ENCODE measurements at regions not wholly inside any gene's neighbourhood (a gene's known extent, or its start where the extent isn't known, plus 50 kb on each side); places are given as distances from the start of the nearest gene placed in this dataset.
"Not testable (repeated sequence)": the region's sequence is repeated elsewhere in the genome, so short reads cannot be mapped to it uniquely, and the experiment has no call there.

GRCh38 chr1:118473825-118474224 is 288.8 kb upstream of the SPAG17 start:
- no peaks in the 10 kb centered on the region for H3K27me3 Mint-ChIP-seq

DNA sequence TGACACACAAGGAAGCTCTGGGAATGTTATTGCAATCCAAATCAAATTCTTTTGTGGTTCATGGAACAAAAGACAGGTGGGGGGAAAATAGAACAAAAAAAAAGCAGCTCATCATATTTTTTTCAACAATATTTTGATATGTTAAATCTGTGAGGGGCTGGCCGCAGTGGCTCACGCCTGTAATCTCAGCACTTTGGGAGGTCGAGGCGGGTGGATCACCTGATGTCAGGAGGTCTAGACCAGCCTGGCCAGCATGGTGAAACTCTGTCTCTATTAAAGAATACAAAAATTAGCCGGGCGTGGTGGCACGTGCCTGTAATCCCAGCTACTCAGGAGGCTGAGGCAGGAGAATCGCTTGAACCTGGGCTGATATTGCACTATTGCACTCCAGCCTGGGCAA is 279.4 kb upstream of the SPAG17 start:
- H3K36me3 ChIP-seq (ENCODE audit: control insufficient read depth in 2 of 2, extremely low read depth in 1 of 2, insufficient read depth in 1 of 2, low read length in 1 of 2); H3K9me3 ChIP-seq; H3K27ac Mint-ChIP-seq; DNase-seq; H3K4me3 Mint-ChIP-seq; H3K4me1 ChIP-seq (ENCODE audit: control insufficient read depth in 1 of 2, extremely low read depth in 1 of 2, insufficient read depth in 2 of 2, low read length in 2 of 2); H3K4me1 Mint-ChIP-seq; H3K4me3 ChIP-seq (ENCODE audit: control insufficient read depth in 1 of 2, extremely low read depth in 1 of 2, low read length in 1 of 2); H3K36me3 Mint-ChIP-seq; H3K27me3 Mint-ChIP-seq; ATAC-seq (replicated peaks in 1 of 4); H3K27ac ChIP-seq (ENCODE audit: low read length); POLR2A ChIA-PET; H3K27me3 ChIP-seq (replicated peaks in 1 of 2; ENCODE audit: control insufficient read depth in 2 of 2, extremely low read depth in 1 of 2, insufficient read depth in 2 of 2, low read length in 1 of 2): not testable (repeated sequence)
- peaks cover 7 to 37% (median 36%) of the 10 kb centered on the region in 3 donors for H3K9me3 Mint-ChIP-seq
- WGBS (ENCODE audit: insufficient coverage) = 92% methylated on average over 7 of the region's 8 CpGs
- CTCF ChIA-PET = interaction anchor here in 1 of 2 donors (0.6 kb wide), 1 partner anchor 43 kb away, joined by 3 read pairs; no protein-coding TSS in a partner anchor

More at GRCh38 chr1:118473825-118474224, 288.8 kb upstream of the SPAG17 start:
- Mint-ChIP-seq H3K4me1 (no peaks in the 10 kb centered on the region), H3K4me3 (no peak overlapping the region), H3K27ac (no peak overlapping the region), H3K9me3 (peaks cover 8 to 23% (median 20%) of the 10 kb centered on the region in 3 donors), H3K36me3 (no peaks in the 10 kb centered on the region)
- ChIA-PET POLR2A (no interaction called here), CTCF (no interaction called here)
- no peaks in the 10 kb centered on the region for H3K27me3 ChIP-seq (replicated peaks in 1 of 2; ENCODE audit: control insufficient read depth in 2 of 2, extremely low read depth in 1 of 2, insufficient read depth in 2 of 2, low read length in 1 of 2)
- no peak for DNase-seq
- no peak for ATAC-seq (replicated peaks in 1 of 4)
- H3K9me3 ChIP-seq = peaks cover 4% of the 10 kb centered on the region
- H3K27ac ChIP-seq (ENCODE audit: low read length) = no peak overlapping the region
- H3K4me1 ChIP-seq (ENCODE audit: control insufficient read depth in 1 of 2, extremely low read depth in 1 of 2, insufficient read depth in 2 of 2, low read length in 2 of 2) = no peaks in the 10 kb centered on the region
- no peak overlapping the region for H3K4me3 ChIP-seq (ENCODE audit: control insufficient read depth in 1 of 2, extremely low read depth in 1 of 2, low read length in 1 of 2)
- 20% methylated on average over 1 of the region's 4 CpGs for WGBS (ENCODE audit: insufficient coverage)
- H3K36me3 ChIP-seq (ENCODE audit: control insufficient read depth in 2 of 2, extremely low read depth in 1 of 2, insufficient read depth in 1 of 2, low read length in 1 of 2) = no peaks in the 10 kb centered on the region

- no peak for ATAC-seq (replicated peaks in 1 of 4)
- H3K36me3 Mint-ChIP-seq = no peaks in the 10 kb centered on the region
- POLR2A ChIA-PET = no interaction called here
Measured at GRCh38 chr1:118461154-118461553, 276.1 kb upstream of the SPAG17 start.

DNA sequence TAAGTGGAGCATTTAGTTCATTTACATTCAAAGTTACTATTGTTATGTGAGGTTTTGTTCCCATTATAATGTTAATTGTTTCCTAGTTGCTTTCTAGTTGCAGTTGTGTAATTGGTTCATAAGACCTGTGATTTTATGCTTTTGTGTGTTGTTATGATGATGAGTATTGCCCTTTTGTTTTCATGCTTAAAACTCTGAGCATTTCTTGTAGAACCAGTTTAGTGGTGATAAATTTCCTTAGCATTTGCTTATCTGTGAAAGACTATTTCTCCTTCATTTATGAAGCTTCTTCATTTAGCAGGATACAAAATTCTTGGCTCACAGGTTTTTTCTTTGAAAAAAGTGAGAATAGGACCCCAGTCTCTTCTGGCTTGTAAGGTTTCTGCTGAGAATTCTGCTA is 274.8 kb upstream of the SPAG17 start:
- H3K4me1 Mint-ChIP-seq = no peaks in the 10 kb centered on the region
- H3K36me3 ChIP-seq (ENCODE audit: control insufficient read depth in 2 of 2, extremely low read depth in 1 of 2, insufficient read depth in 1 of 2, low read length in 1 of 2) = no peaks in the 10 kb centered on the region
- no peaks in the 10 kb centered on the region for H3K27me3 Mint-ChIP-seq
- H3K9me3 ChIP-seq = peaks cover 4% of the 10 kb centered on the region
- DNase-seq = no peak
- H3K4me3 Mint-ChIP-seq = no peak overlapping the region
- H3K4me1 ChIP-seq (ENCODE audit: control insufficient read depth in 1 of 2, extremely low read depth in 1 of 2, insufficient read depth in 2 of 2, low read length in 2 of 2) = no peaks in the 10 kb centered on the region
- no peaks in the 10 kb centered on the region for H3K36me3 Mint-ChIP-seq
- no peak for ATAC-seq (replicated peaks in 1 of 4)
- no peaks in the 10 kb centered on the region for H3K27me3 ChIP-seq (replicated peaks in 1 of 2; ENCODE audit: control insufficient read depth in 2 of 2, extremely low read depth in 1 of 2, insufficient read depth in 2 of 2, low read length in 1 of 2)
- no peak overlapping the region for H3K27ac Mint-ChIP-seq
- H3K27ac ChIP-seq (ENCODE audit: low read length) = no peak overlapping the region
- POLR2A ChIA-PET = no interaction called here
- H3K4me3 ChIP-seq (ENCODE audit: control insufficient read depth in 1 of 2, extremely low read depth in 1 of 2, low read length in 1 of 2) = no peak overlapping the region
- CTCF ChIA-PET = no interaction called here
- H3K9me3 Mint-ChIP-seq = peaks cover 17 to 55% (median 39%) of the 10 kb centered on the region in 3 donors

More at GRCh38 chr1:118461154-118461553, 276.1 kb upstream of the SPAG17 start:
- Histone ChIP-seq H3K4me3 (ENCODE audit: control insufficient read depth in 1 of 2, extremely low read depth in 1 of 2, low read length in 1 of 2) (no peak overlapping the region), H3K9me3 (peaks cover 4% of the 10 kb centered on the region), H3K4me1 (ENCODE audit: control insufficient read depth in 1 of 2, extremely low read depth in 1 of 2, insufficient read depth in 2 of 2, low read length in 2 of 2) (no peaks in the 10 kb centered on the region), H3K27me3 (replicated peaks in 1 of 2; ENCODE audit: control insufficient read depth in 2 of 2, extremely low read depth in 1 of 2, insufficient read depth in 2 of 2, low read length in 1 of 2) (no peaks in the 10 kb centered on the region), H3K36me3 (ENCODE audit: control insufficient read depth in 2 of 2, extremely low read depth in 1 of 2, insufficient read depth in 1 of 2, low read length in 1 of 2) (no peaks in the 10 kb centered on the region), H3K27ac (ENCODE audit: low read length) (no peak overlapping the region)
- Mint-ChIP-seq H3K4me3 (no peak overlapping the region), H3K9me3 (peaks cover 9 to 52% (median 32%) of the 10 kb centered on the region in 3 donors), H3K4me1 (no peaks in the 10 kb centered on the region), H3K27ac (no peak overlapping the region), H3K27me3 (no peaks in the 10 kb centered on the region)
- CTCF ChIA-PET = no interaction called here
- no peak for DNase-seq

DNA sequence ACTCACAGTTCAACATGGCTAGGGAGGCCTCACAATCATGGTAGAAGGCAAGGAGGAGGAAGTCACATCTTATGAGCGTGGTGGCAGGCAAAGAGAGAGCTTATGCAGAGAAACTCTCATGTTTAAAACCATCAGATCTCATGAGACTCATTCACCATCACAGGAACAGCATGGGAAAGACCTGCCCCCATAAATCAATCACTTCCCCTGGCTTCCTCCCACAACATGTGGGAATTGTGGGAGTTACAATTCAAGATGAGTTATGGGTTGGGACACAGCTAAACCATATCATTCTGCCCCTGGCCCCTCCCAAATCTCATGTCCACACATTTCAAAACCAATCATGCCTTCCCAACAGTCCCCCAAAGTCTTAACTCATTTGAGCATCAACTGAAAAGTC is 268.8 kb upstream of the SPAG17 start:
- H3K4me1 ChIP-seq (ENCODE audit: control insufficient read depth in 1 of 2, extremely low read depth in 1 of 2, insufficient read depth in 2 of 2, low read length in 2 of 2); H3K9me3 ChIP-seq; H3K27me3 Mint-ChIP-seq; H3K36me3 Mint-ChIP-seq; H3K27me3 ChIP-seq (replicated peaks in 1 of 2; ENCODE audit: control insufficient read depth in 2 of 2, extremely low read depth in 1 of 2, insufficient read depth in 2 of 2, low read length in 1 of 2); H3K4me3 Mint-ChIP-seq; H3K27ac ChIP-seq (ENCODE audit: low read length); CTCF ChIA-PET; H3K4me3 ChIP-seq (ENCODE audit: control insufficient read depth in 1 of 2, extremely low read depth in 1 of 2, low read length in 1 of 2); H3K27ac Mint-ChIP-seq; H3K36me3 ChIP-seq (ENCODE audit: control insufficient read depth in 2 of 2, extremely low read depth in 1 of 2, insufficient read depth in 1 of 2, low read length in 1 of 2); H3K4me1 Mint-ChIP-seq; POLR2A ChIA-PET; DNase-seq; ATAC-seq (replicated peaks in 1 of 4): not testable (repeated sequence)
- H3K9me3 Mint-ChIP-seq = peaks cover 23 to 39% (median 32%) of the 10 kb centered on the region in 3 donors
- no CpG with 5 or more reads among the region's 1 CpG for WGBS (ENCODE audit: insufficient coverage)

DNA sequence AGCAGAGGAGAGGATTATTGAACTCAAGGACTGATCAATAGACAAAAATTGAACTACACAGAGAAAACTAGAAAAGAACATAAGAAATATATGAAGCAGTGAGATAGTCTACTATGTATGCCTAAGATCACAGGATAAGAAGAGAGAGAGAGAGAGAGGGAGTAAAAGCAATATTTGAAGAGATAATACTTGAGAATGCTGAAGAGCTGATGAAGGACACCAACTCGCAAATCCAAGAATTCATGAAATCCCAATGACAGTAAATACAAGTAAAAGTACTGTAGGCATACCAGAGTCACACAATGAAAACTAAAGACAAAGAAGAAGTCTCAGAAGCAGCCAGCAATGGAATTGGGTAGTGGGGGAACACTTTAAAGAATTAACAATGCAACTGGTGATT is 260.1 kb upstream of the SPAG17 start:
- H3K9me3 ChIP-seq = peaks cover 2% of the 10 kb centered on the region
- H3K27ac ChIP-seq (ENCODE audit: low read length) = no peak overlapping the region
- WGBS (ENCODE audit: insufficient coverage) = no CpG with 5 or more reads among the region's 1 CpG
- Mint-ChIP-seq H3K27me3 (no peaks in the 10 kb centered on the region), H3K9me3 (peaks cover 9 to 36% (median 24%) of the 10 kb centered on the region in 3 donors), H3K27ac (no peak overlapping the region), H3K4me1 (no peaks in the 10 kb centered on the region), H3K4me3 (no peak overlapping the region), H3K36me3 (no peaks in the 10 kb centered on the region)
- H3K4me3 ChIP-seq (ENCODE audit: control insufficient read depth in 1 of 2, extremely low read depth in 1 of 2, low read length in 1 of 2) = no peak overlapping the region
- no peak for ATAC-seq (replicated peaks in 1 of 4)
- H3K4me1 ChIP-seq (ENCODE audit: control insufficient read depth in 1 of 2, extremely low read depth in 1 of 2, insufficient read depth in 2 of 2, low read length in 2 of 2) = no peaks in the 10 kb centered on the region
- no peaks in the 10 kb centered on the region for H3K27me3 ChIP-seq (replicated peaks in 1 of 2; ENCODE audit: control insufficient read depth in 2 of 2, extremely low read depth in 1 of 2, insufficient read depth in 2 of 2, low read length in 1 of 2)
- no peak for DNase-seq
- H3K36me3 ChIP-seq (ENCODE audit: control insufficient read depth in 2 of 2, extremely low read depth in 1 of 2, insufficient read depth in 1 of 2, low read length in 1 of 2) = no peaks in the 10 kb centered on the region
- POLR2A ChIA-PET = no interaction called here
- CTCF ChIA-PET = no interaction called here

GRCh38 chr1:118442214-118442613 is 257.2 kb upstream of the SPAG17 start:
- H3K36me3 Mint-ChIP-seq = no peaks in the 10 kb centered on the region
- H3K4me3 Mint-ChIP-seq = no peak overlapping the region
- no peak overlapping the region for H3K4me3 ChIP-seq (ENCODE audit: control insufficient read depth in 1 of 2, extremely low read depth in 1 of 2, low read length in 1 of 2)
- ATAC-seq (replicated peaks in 1 of 4) = no peak
- POLR2A ChIA-PET = no interaction called here
- no peaks in the 10 kb centered on the region for H3K36me3 ChIP-seq (ENCODE audit: control insufficient read depth in 2 of 2, extremely low read depth in 1 of 2, insufficient read depth in 1 of 2, low read length in 1 of 2)
- no peaks in the 10 kb centered on the region for H3K27me3 ChIP-seq (replicated peaks in 1 of 2; ENCODE audit: control insufficient read depth in 2 of 2, extremely low read depth in 1 of 2, insufficient read depth in 2 of 2, low read length in 1 of 2)
- H3K27ac Mint-ChIP-seq = no peak overlapping the region
- H3K9me3 Mint-ChIP-seq = peaks cover 9 to 23% (median 11%) of the 10 kb centered on the region in 3 donors
- peaks cover 2% of the 10 kb centered on the region for H3K9me3 ChIP-seq
- no peak for DNase-seq
- no peaks in the 10 kb centered on the region for H3K4me1 Mint-ChIP-seq
- no peak overlapping the region for H3K27ac ChIP-seq (ENCODE audit: low read length)
- H3K27me3 Mint-ChIP-seq = no peaks in the 10 kb centered on the region
- no CpG with 5 or more reads among the region's 2 CpGs for WGBS (ENCODE audit: insufficient coverage)
- CTCF ChIA-PET = interaction anchor here in 1 of 2 donors (0.7 kb wide), 1 partner anchor 140 kb away, joined by 3 read pairs; no protein-coding TSS in a partner anchor
- H3K4me1 ChIP-seq (ENCODE audit: control insufficient read depth in 1 of 2, extremely low read depth in 1 of 2, insufficient read depth in 2 of 2, low read length in 2 of 2) = no peaks in the 10 kb centered on the region

All from T-cell (primary cell).